Neural cell (in vitro differentiated cells): ENCODE measurements at regions not wholly inside any gene's neighbourhood (a gene's known extent, or its start where the extent isn't known, plus 50 kb on each side); places are given as distances from the start of the nearest gene placed in this dataset.

Experiments
- H2AFZ ChIP-seq: fragments of 200-600, 300-800 bp; sonication (generic), shearing (Covaris generic); 2 replicates; pipeline ENCODE4 v1.6.0; 2014; ENCODE audit warnings: low read depth, mild to moderate bottlenecking, antibody characterized with exemption, low read length, moderate library complexity
- H3F3A ChIP-seq: fragments of 200-600 bp; shearing (Covaris generic); 2 replicates; pipeline ENCODE4 v1.6.1; 2016; ENCODE audit warnings: mild to moderate bottlenecking, moderate library complexity, mixed read lengths, antibody characterized with exemption, low read length; ENCODE audit not compliant: insufficient read depth, poor library complexity, severe bottlenecking
- H3K27ac ChIP-seq: fragments of 200-600, 300-800 bp; sonication (generic), shearing (Covaris generic); 2 replicates; pipeline ENCODE4 v1.5.1; 2014; ENCODE audit warnings: mild to moderate bottlenecking, low read length, moderate library complexity
- H3K27me3 ChIP-seq: fragments of 300-800, 200-600 bp; sonication (generic), shearing (Covaris generic); 2 replicates; pipeline ENCODE4 v1.6.0; 2014; ENCODE audit warnings: mild to moderate bottlenecking, low read depth, low read length, moderate library complexity; ENCODE audit not compliant: insufficient read depth
- H3K36me3 ChIP-seq: fragments of 300-800, 200-600 bp; sonication (generic), shearing (Covaris generic); 2 replicates; pipeline ENCODE4 v1.5.1; 2014; ENCODE audit warnings: mild to moderate bottlenecking, antibody characterized with exemption, low read length, moderate library complexity; ENCODE audit not compliant: insufficient read depth
- H3K4me2 ChIP-seq: fragments of 300-800, 200-600 bp; sonication (generic), shearing (Covaris generic); 2 replicates; pipeline ENCODE4 v1.6.0; 2014; ENCODE audit warnings: mild to moderate bottlenecking, low read length
- H3K4me3 ChIP-seq: fragments of 300-800, 200-600 bp; sonication (generic), shearing (Covaris generic); 2 replicates; pipeline ENCODE4 v1.5.1; 2014; ENCODE audit warnings: mild to moderate bottlenecking, low read length, moderate library complexity
- H3K79me2 ChIP-seq: fragments of 200-600 bp; shearing (Covaris generic); replicated peaks from 2 replicates; pipeline ENCODE4 v1.6.0; 2014; ENCODE audit warnings: mild to moderate bottlenecking, low read length, moderate library complexity; ENCODE audit not compliant: insufficient read depth
- H3K9ac ChIP-seq: fragments of 300-800, 200-600 bp; sonication (generic), shearing (Covaris generic); 2 replicates; pipeline ENCODE4 v1.6.1; 2016; ENCODE audit warnings: mild to moderate bottlenecking, low read length, mixed read lengths
- H3K9me2 ChIP-seq: fragments of 200-600 bp; shearing (Covaris generic); 2 replicates; pipeline ENCODE4 v1.6.1; 2016; ENCODE audit warnings: mild to moderate bottlenecking, low read length, mixed read lengths; ENCODE audit not compliant: insufficient read depth
- H3K9me3 ChIP-seq: fragments of 200-600, 300-800 bp; sonication (generic), shearing (Covaris generic); 2 replicates; pipeline ENCODE4 v1.6.1; 2016; ENCODE audit warnings: mild to moderate bottlenecking, mixed run types, low read length, moderate library complexity, mixed read lengths
- H4K20me1 ChIP-seq: fragments of 200-600 bp; shearing (Covaris generic); 2 replicates; pipeline ENCODE4 v1.6.1; 2016; ENCODE audit warnings: mild to moderate bottlenecking, mixed run types; ENCODE audit not compliant: insufficient read depth
- CTCF ChIP-seq: fragments of 450-650 bp; IDR thresholded peaks from 2 replicates; pipeline ENCODE4 v1.5.1; 2014; ENCODE audit warnings: antibody characterized with exemption, mild to moderate bottlenecking, moderate library complexity; ENCODE audit not compliant: poor library complexity, severe bottlenecking
- EP300 ChIP-seq: fragments of 450-650 bp; conservative IDR thresholded peaks from 2 replicates; pipeline ENCODE4 v1.6.1; 2014; ENCODE audit warnings: antibody characterized with exemption, mild to moderate bottlenecking, moderate library complexity; ENCODE audit not compliant: poor library complexity, severe bottlenecking
- EZH2 ChIP-seq: fragments of 200-600, 300-800 bp; shearing (Covaris generic), sonication (generic); IDR thresholded peaks from 2 replicates; pipeline ENCODE4 v1.6.1; 2014; ENCODE audit warnings: antibody characterized with exemption, low read length, borderline replicate concordance, mild to moderate bottlenecking; ENCODE audit not compliant: insufficient read depth, poor library complexity, severe bottlenecking
- MXI1 ChIP-seq: fragments of 450-650 bp; conservative IDR thresholded peaks from 2 replicates; pipeline ENCODE4 v1.6.1; 2014; ENCODE audit warnings: antibody characterized with exemption, mild to moderate bottlenecking; ENCODE audit not compliant: poor library complexity, severe bottlenecking
- POLR2AphosphoS5 ChIP-seq: IDR thresholded peaks from 2 replicates; pipeline ENCODE4 v1.6.1; 2012
- RAD21 ChIP-seq: fragments of 450-650 bp; conservative IDR thresholded peaks from 2 replicates; pipeline ENCODE4 v1.6.1; 2014; ENCODE audit warnings: antibody characterized with exemption, mild to moderate bottlenecking, moderate library complexity
- REST ChIP-seq: IDR thresholded peaks from 2 replicates; pipeline ENCODE4 v1.6.1; 2012; ENCODE audit warnings: borderline replicate concordance
- SMC3 ChIP-seq: fragments of 450-650 bp; conservative IDR thresholded peaks from 2 replicates; pipeline ENCODE4 v1.6.1; 2014; ENCODE audit warnings: antibody characterized with exemption, mild to moderate bottlenecking, moderate library complexity; ENCODE audit not compliant: poor library complexity
- TAF1 ChIP-seq: IDR thresholded peaks from 2 replicates; pipeline ENCODE4 v1.6.1; 2012; ENCODE audit warnings: low read depth

GRCh38 chr3:707041-707440 lies 385.8 kb upstream of the CNTN6 start:
- no peaks in the 10 kb centered on the region for H3K27me3 ChIP-seq
- no peak overlapping the region for H3K4me2 ChIP-seq
- H3K9ac ChIP-seq = no peak overlapping the region
- H3F3A ChIP-seq = no peaks in the 10 kb centered on the region
- H3K36me3 ChIP-seq = no peaks in the 10 kb centered on the region
- no peak overlapping the region for H2AFZ ChIP-seq
- no peaks in the 10 kb centered on the region for H3K79me2 ChIP-seq
- no peak overlapping the region for H3K27ac ChIP-seq
- no peaks in the 10 kb centered on the region for H3K9me2 ChIP-seq
- no peaks in the 10 kb centered on the region for H3K9me3 ChIP-seq
- no peaks in the 10 kb centered on the region for H4K20me1 ChIP-seq
- no peak overlapping the region for H3K4me3 ChIP-seq
- no peak for TF ChIP-seq REST
- no peak for TF ChIP-seq EP300
- TF ChIP-seq RAD21 = no peak
- no peak for TF ChIP-seq SMC3
- no peak for TF ChIP-seq TAF1
- TF ChIP-seq MXI1 = no peak
- no peak for TF ChIP-seq POLR2AphosphoS5
- TF ChIP-seq CTCF = no peak
- TF ChIP-seq EZH2 = no peak

GRCh38 chr3:713006-713621 lies 379.7 kb upstream of the CNTN6 start:
- Histone ChIP-seq H3K9me3 (no peaks in the 10 kb centered on the region), H3F3A (no peaks in the 10 kb centered on the region), H2AFZ (no peak overlapping the region), H3K79me2 (no peaks in the 10 kb centered on the region), H4K20me1 (no peaks in the 10 kb centered on the region), H3K9ac (no peak overlapping the region), H3K4me2 (no peak overlapping the region), H3K9me2 (no peaks in the 10 kb centered on the region), H3K27ac (no peak overlapping the region), H3K36me3 (no peaks in the 10 kb centered on the region), H3K4me3 (no peak overlapping the region), H3K27me3 (no peaks in the 10 kb centered on the region)
- no peak for TF ChIP-seq SMC3
- TF ChIP-seq REST = no peak
- no peak for TF ChIP-seq MXI1
- TF ChIP-seq CTCF = no peak
- TF ChIP-seq POLR2AphosphoS5 = no peak
- TF ChIP-seq RAD21 = no peak
- no peak for TF ChIP-seq EZH2
- no peak for TF ChIP-seq EP300
- TF ChIP-seq TAF1 = no peak
